D341Med (cell line): ENCODE measurements at regions not wholly inside any gene's neighbourhood (a gene's known extent, or its start where the extent isn't known, plus 50 kb on each side); places are given as distances from the start of the nearest gene placed in this dataset.

Experiments used
- DNase-seq: peaks from one replicate; pipeline ENCODE4 v3.0.0; 2012; ENCODE audit warnings: low spot score

DNA sequence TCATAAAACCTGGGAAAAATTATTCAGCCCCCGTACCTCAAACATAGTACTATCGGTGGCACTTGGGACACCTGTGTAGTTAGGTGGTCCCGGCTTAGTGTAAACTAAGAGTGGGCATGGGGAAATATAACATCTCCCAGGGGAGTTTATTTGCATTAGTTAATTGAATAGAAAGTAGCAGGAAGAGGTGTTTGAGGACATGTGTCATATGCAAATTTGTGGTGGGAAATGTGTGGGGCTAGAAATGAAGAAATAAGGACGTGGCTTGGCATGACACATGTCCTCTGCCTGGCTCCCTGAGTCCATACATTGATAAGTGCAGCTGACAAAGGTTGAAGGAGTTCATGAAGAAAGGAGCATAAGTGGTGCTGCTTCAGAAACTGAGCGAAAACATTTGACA is 483.6 kb downstream of the SH2D1A start:
- DNase-seq = no peak

DNA sequence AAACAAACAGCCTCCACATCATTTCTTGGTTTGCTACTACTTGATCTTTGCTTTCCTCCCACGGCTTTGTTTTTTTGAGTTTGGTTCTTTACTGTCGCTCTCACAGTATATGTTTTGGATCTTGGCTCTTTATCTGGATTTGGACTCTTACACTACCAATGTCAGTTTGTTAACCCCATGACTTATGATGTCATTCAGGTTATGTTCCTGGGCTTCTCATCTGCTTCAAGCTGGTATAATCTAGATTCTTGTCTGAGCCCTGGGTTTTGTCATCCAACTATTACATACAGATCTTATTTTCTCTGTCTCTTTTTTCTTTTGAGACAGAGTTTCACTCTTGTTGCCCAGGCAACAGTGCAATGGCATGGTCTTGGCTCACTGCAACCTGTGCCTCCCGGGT is 482.9 kb upstream of the TEX13C start:
- DNase-seq = no peak

DNA sequence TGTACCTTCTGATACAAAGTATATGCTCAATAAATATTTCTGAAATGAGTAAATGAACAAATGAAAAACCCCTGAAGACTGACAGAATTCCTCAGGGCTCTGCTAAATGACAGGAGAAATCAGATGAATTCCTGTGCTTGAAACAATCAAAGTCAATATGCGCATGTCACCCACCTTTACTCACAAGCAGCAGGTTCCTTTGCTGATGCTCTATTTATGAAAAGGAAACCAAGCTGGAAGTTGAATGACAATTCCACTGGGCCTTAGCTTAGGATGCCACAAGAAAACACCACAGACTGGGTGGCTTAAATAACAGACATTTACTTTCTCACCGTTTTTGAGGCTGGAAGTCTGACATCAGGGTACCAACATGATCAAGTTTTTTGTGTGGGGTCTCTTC is 477.5 kb upstream of the TEX13C start:
- DNase-seq = no peak

DNA sequence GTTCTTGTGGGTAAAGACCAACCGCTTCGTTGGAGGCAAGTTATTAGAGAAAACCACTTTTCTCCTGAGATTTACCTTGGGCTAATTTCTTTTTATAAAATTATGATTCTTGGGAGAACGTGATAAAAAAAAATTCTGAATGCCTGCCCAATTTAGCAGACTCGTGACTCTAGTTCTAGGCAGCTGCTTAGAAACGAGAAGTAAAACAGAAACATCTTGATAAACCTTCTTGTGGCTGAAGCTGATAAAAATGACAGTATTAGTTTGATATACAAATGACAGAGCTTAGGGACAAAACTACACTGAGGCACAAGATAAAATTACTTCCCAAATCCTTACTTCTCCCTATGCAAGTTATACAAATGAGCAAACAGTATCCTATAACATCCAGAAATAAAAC is 458.9 kb upstream of the TEX13C start:
- DNase-seq = no peak

DNA sequence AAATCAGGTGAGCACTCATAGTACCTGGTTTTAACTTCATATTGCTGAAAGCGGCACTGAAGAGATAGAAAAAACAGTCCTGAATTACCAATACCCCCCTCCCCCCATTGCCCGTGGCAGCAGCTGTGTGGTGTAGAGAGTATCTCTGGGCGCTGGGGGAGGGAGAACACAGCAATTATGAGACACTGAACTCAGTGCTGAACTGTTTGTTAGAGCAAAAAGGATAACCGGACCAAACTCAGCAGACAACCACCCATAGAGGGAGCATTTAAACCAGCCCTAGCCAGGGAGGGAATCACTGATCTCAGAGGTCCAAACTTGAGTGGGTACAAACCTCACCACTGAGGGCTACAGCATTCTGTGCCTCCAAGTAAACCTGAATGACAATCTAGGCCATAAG is 457.4 kb upstream of the TEX13C start:
- DNase-seq = no peak

DNA sequence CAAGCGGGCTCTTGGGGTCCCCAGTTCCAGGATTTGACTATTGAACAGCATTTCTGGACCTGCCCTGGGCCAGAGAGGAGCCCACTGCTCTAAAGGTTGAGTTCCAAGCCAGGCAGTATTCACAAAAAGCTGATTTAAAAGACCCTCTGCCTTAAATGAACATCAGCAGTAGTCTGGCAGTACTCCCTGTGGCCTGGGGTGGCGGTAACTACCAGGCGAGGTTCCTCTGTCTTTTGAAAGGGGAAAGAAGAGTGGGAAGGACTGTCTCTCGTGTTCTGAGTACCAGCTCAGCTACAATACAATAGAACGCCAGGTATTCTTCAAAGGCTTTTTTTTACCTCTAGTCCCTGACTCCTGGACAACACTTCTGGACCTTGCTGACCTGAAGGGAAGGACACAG is 456.4 kb upstream of the TEX13C start:
- no peak for DNase-seq

DNA sequence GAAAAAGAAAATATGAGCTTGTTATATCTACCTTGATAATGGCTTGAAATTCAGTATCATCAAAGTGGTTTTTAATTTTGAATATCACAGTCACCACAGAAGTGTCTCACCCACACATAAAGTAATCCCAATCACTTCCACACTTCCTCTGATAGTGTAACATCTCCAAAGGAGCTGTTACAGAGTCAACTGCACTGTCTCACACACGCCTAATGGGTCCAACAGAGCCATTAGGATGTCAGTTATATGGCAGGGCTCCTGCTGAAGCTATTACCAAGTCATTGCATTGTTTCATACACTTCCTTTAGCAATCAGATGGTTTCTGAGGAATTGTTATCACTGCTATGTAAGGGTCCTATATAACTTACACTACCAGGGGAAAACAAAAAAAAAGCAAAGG is 432.1 kb upstream of the TEX13C start:
- DNase-seq = no peak

DNA sequence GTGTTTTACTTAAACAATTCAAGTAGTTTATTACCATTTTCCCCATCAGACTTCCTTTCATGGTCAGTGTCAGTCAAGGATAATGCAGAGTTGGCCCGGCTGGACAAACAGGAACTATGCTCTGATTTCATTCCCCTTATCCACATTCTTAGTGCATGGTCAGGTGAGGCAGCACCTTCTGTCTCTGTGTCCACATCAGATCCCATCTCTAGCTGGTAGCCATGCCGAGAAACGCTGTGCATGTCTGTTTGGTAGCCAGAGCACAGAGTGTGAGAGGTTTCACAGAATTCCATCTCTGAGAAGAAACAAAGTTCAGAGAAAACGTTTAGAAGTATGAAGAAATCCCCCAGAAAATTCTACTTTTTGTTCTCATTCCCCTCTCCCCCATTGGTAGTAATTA is 423.7 kb upstream of the TEX13C start:
- DNase-seq = no peak

DNA sequence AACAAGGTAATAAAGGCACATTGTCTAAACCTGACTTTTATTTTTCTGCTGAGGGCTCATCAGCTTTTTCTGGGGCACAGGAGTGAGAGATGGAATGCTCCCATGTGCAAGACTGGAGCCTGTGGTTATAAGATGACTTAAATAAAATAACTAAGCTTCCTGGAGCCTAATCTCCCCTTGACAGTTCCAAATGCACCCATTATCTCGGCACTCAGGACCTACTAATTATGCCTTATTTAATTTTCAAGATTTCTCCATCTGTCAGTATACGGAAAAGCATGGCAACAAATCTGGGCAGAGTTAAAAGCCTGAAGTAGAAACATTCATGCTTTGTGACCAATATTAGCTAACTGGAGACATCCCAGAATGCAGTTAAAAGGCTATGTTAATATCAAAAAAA is 416.7 kb upstream of the TEX13C start:
- no peak for DNase-seq

DNA sequence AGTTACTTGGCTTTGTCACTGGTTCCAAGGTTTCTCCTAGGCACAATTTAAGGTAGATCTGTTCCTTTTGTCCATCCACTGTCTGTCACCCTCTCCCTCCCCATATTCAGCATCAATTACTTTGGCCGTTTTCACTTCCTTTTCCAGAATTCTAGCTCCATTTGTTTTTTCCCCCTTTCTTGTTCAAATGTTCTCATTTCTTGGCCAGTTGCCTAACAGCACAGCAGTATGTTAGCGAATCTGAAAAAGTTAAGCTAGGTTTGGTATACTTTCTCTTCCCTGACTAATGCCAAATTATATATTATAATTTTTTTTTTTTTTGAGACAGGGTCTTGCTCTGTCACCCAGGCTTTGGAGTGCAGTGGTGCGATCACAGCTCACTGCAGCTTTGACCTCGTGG is 409.1 kb upstream of the TEX13C start:
- DNase-seq = no peak

DNA sequence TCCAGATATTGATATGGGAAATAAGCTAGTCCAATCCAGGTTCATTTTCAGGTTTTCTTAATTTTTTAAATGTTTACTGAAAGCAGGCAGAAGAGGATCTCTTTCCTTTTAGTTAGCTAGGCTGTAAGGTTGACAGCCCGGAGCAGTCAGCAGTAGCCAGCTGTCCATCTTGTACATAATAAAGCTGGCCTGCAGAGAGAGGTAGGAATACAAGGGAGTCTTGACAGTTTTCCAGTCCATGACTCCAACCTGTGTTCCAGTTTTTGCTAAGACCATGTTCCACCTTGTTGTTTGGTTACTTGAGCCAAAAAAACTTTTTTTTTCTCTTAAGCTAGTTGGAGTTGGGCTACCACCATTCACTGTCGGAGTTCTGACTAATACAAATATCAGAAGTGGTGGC is 402.7 kb upstream of the TEX13C start:
- no peak for DNase-seq

DNA sequence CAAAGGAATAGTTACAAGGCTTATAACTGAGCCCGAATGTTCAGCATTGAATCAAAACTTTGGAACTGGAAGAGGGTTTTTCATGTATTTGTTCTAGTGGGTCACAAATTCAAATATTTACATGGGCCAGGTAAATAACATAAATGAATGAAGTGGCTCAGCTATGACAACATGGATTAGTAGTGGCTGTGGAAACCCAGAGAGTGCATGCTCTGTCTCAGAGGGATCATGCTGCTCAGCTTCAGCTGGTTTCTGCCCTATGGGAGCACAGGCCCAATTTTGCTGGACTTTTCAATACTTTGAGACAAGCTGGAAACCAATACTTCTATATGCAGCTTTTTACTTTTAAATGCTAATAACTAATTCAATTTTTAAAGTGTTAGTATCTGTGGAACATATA is 394.0 kb upstream of the TEX13C start:
- DNase-seq = no peak

DNA sequence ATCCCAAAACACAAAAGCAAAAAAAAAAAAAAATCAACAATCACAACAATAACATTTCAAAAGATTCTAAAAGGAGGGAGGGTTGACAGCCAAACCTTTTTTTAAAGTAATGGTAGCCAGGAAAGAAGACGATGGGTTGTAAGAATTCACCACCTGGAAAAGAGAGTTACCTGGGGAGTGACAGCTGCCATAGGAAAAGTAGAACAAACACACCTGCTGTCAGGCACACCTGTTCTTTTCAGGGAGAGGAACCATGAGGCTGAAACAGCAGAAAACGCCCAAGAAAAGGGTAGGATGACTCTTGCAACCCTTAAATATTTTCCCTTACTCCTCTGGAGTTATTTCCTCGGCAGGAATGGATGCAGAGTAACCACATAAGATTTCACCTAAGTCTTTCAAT is 388.4 kb upstream of the TEX13C start:
- no peak for DNase-seq

DNA sequence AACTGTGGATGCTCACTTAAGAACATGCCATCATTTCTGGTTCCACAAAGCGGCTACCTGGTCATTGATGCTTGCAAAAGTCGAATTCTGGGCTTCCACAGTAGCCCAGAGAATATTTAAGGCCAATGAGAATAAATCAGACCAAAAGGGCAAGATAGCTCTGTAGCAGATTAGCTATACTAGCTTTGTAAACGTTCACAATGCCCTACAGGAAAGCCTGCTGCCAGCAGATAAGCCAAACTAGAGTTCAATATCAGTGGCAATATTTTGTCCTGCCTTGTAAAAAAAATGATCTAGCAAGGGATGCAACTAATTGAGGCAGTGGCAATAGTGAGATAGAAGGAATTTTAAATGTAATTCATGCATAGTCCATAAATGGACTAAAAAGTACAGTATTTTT is 387.7 kb upstream of the TEX13C start:
- DNase-seq = no peak

DNA sequence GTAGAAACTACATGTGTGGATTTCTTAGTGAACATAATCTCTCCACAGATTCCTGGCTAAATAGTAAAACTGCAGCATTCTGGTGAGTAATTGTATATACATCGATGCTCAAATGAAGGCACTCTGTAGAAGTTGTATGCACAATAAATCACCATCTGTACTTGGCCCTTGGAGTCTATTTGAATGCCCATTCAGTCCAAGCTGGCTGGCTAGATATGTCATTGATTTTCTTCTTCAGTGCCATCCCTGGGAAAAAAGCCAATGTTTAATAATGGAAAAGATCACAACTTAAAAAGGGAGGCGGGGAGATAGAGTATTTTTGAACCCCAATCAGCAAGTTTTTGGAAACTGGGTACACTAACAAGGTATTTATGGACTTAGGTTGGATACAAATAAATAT is 381.0 kb upstream of the TEX13C start:
- no peak for DNase-seq

DNA sequence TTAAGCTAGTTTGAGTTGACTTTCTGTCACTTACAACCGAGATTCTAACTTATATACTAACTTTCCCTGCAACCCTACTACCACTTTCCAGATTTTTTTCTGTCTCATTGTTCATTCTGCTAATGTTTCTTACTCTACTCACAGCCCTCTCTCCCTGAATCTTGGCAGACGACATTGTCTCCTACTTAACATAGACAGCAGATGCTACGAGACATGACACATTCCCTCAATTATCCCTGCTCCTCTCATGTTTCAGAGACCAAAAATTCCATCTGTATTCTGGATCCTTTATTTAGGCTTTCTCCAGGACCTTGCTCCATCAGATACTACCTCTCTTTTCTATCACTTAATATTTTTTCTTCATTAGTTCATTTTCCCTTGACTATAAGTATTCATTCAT is 379.1 kb upstream of the TEX13C start:
- no peak for DNase-seq

DNA sequence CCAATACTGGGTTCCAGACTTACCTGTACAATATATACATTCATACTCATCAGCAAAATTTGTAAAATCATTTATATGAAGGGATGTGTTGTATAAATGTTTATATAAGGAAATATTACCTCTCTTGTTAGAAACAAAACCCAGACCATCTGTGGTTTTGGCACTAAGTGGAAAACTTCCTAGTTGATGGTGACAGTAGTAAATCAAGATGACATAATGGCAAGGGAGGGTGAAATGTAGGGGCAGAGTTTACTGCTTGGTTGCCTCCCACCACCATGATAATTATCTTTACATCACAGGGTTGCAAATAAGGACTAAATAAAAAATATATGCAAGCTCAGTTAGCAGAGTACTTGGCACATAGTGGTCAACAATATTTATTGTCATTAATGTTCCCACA is 365.3 kb upstream of the TEX13C start:
- no peak for DNase-seq

DNA sequence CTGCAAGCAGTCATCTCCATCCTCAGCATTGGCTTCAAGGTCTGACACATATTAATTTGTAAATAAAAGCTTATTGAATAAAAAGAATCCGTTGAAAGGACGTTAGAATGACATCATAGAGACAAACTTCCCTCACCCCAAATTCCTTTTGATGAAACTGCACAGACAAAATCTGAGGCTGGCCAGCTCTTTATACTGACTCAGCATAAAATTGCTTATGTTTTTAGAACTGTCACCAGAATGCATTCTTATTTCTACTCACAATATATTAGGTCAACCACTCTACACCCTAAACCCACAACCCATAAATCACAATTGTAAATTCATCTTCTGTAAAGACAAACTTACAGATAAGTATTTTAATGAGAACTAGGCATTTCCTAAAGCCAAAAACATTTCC is 359.2 kb upstream of the TEX13C start:
- no peak for DNase-seq

DNA sequence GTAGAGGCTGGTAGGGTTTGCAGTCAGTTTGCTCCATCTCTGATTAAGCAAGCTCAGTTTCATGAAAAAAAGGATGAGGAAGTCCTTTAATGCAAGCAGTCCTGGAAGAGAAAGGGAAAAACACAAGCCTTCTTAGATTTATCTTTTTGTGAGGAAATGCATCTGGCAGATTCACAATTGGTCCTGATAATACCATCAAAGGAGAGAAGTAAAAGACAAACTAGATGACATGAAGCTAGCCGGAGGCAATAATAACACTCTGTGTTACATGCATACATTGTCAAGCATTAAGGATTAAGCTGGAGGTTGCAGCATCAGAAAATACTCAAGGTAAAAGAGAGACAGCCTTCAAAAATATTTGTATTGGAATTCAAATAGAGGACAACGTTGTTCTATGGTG is 356.0 kb upstream of the TEX13C start, which contains the start of gene TENM1:
Gene TENM1 (minus strand): TSS at position 101 of the 400 bp plus-strand sequence.
- no peak for DNase-seq

DNA sequence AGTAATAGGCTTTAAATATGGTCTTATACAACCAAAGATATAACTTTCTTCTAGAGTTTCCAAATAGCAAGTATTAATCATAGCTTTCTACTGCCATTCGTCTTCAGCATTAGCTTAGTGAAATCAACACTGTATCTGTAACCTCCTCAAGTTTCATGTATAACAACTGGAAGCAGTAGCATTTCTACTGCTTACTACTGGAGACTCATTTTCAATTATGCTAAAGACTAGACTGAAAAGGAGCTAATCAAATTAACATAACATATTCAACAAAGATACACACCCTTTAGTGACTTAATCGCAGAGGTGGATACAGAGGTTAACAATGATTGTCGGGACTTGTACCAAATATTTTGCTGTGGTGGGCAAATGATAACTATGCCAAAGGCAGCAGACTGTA is 344.2 kb upstream of the TEX13C start:
- DNase-seq = no peak

DNA sequence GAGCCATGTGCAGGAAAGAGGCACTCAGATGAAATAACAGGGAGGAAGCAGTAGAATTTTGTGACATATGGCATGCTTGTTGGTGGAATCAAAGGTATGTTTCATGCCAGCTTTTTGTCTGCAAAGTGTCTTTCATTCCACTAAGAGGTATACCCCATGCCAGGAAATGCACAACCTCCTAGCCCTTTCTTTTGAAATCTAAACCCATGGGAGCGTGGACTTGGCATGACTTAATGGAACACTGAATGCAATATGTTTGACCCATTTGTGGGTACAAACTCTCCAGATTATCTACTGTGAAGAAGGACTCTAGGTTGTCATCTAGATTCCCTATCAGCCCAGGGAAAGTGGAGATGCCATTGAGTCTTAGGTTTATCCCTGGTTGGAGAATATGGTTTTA is 338.3 kb upstream of the TEX13C start:
- DNase-seq = no peak

DNA sequence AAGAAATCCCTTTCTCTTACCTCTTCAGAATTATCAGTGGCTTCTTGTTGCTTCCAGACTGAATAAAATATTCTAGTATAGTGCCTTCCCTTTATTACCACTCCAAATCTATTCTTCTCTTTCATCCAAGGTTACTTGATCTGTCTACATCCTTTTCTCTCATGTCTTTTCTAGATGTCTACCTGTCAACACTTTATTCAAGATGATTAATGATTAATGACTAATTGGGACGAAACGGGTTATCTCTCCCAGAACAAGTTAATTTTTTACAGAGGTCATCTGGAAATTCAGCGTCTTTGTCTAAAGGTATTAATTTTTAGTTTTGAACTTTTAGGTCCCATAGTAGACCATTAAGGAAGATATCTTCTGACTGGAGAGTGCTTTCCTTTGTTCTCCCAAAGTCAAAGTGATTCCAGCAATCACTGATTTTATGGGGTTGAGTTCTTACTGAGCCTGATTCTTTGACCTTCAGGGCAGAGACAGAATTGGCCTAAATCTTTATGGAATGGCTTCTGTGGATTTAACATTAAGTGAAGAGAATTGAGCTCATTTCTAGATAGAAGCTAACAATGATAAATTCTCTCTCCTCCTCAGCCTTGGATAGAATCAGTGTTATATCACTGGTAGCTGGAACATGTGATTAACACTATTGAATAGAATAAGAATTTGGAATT is 335.4 kb upstream of the TEX13C start:
- DNase-seq = no peak

DNA sequence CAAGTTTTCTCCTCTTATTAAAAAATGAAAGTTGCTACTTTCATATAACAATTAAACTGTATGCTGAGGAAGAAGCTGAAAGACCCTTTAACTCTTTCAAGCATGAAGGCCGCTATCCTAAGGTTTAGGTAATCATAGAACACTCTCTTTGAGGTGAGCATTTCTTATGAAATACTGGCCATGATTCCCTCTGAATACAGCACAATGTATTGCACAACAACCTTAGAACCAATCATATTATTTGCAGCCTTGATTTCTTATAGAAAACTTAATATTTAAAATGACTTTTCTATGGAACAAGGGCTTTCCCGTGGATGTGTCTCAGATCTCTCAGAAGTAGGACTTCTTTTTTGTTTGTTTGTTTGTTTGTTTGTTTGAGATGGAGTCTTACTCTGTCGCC is 333.4 kb upstream of the TEX13C start:
- DNase-seq = no peak

DNA sequence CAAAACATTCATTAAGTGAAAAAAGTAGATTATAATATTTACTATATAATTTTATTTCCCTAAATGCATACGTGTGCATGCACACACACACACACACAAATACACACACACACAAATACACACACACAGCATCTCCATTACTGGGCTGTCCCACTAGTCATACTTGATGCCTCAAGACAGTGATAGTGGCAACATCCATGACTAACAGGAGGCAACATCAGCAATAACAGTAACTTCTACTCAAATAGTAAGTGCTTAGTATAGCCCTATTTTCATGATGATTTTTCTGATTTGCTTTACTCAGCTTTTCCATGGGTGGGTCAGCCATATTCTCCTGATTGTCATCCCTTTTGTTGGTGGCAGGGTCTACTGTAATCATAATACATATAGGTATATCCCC is 325.9 kb upstream of the TEX13C start:
- no peak for DNase-seq

DNA sequence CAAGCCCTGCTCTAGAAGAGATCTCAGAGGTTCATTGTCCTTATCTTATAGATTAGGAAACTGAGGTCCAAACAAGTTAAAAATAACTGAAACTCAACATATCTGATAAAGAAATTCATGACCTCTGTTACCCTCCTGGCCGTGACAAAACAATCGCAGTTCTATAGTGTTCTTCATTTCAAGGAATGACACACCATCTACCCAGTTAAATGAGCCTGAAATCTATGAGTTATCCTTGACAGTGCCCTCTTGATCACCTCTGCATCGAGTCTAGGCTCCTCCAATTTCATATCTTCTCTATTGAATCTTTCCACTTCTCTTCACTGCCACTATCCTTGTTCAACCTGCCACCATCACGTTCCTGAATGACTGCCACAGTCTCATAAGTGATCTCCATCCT is 325.3 kb upstream of the TEX13C start:
- no peak for DNase-seq
